Neural crest cell (in vitro differentiated cells): ENCODE measurements at regions not wholly inside any gene's neighbourhood (a gene's known extent, or its start where the extent isn't known, plus 50 kb on each side); places are given as distances from the start of the nearest gene placed in this dataset.

Source experiments
- DNase-seq: peaks from one replicate; pipeline ENCODE4 v3.0.0; 2021; ENCODE audit warnings: low read depth, mixed read lengths, low spot score
- H3K27ac Mint-ChIP-seq: one replicate; pipeline ENCODE4 v1.8.0; 2021; ENCODE audit warnings: mild to moderate bottlenecking, mixed read lengths; ENCODE audit not compliant: unreplicated experiment
- H3K27me3 Mint-ChIP-seq: 2 replicates; pipeline ENCODE4 v1.8.0; 2021; ENCODE audit warnings: low read depth, mild to moderate bottlenecking, mixed read lengths
- H3K36me3 Mint-ChIP-seq: 2 replicates; pipeline ENCODE4 v1.8.0; 2021; ENCODE audit warnings: low read depth, mild to moderate bottlenecking, mixed read lengths
- H3K4me1 Mint-ChIP-seq: 2 replicates; pipeline ENCODE4 v1.8.0; 2021; ENCODE audit warnings: mixed read lengths
- H3K4me3 Mint-ChIP-seq: one replicate; pipeline ENCODE4 v1.8.0; 2021; ENCODE audit warnings: mild to moderate bottlenecking, mixed read lengths
- H3K9me3 Mint-ChIP-seq: 2 replicates; pipeline ENCODE4 v1.8.0; 2021; ENCODE audit warnings: mixed read lengths
- TF ChIP-seq, protein P1 (sequence below): fragments of 200-600 bp; sonication (generic); conservative IDR thresholded peaks from 2 replicates; pipeline ENCODE4 v1.5.0; 2021; ENCODE audit warnings: antibody characterized with exemption, mild to moderate bottlenecking

DNA sequence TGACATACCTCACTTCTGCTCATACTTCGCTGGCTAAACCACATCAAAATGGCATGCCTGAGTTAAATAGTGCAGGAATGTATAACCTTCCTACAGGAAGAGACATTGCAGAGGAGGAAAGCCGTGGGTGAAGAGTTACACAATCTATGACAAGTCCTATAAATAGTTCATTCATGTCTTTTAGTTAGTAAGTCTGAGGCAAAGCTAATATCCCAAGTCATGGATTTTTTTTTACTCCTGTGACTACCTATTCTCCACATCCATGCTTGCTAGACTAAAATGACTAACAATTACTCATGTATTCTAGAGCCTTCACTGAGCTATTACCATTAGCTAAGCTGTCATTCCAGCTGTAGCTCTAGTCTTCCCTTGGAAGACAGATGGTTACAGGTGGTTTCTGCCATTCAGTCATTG lies 391.3 kb downstream of the NR2F1-AS1 start:
- H3K9me3 Mint-ChIP-seq, result peaks cover 4% of the 10 kb centered on the region
- peaks cover 33% of the 10 kb centered on the region for H3K4me1 Mint-ChIP-seq
- H3K36me3 Mint-ChIP-seq, result no peaks in the 10 kb centered on the region
- H3K27me3 Mint-ChIP-seq, result no peaks in the 10 kb centered on the region
- no peak overlapping the region for H3K4me3 Mint-ChIP-seq
- no peak overlapping the region for H3K27ac Mint-ChIP-seq
- TF ChIP-seq, protein P1, sequence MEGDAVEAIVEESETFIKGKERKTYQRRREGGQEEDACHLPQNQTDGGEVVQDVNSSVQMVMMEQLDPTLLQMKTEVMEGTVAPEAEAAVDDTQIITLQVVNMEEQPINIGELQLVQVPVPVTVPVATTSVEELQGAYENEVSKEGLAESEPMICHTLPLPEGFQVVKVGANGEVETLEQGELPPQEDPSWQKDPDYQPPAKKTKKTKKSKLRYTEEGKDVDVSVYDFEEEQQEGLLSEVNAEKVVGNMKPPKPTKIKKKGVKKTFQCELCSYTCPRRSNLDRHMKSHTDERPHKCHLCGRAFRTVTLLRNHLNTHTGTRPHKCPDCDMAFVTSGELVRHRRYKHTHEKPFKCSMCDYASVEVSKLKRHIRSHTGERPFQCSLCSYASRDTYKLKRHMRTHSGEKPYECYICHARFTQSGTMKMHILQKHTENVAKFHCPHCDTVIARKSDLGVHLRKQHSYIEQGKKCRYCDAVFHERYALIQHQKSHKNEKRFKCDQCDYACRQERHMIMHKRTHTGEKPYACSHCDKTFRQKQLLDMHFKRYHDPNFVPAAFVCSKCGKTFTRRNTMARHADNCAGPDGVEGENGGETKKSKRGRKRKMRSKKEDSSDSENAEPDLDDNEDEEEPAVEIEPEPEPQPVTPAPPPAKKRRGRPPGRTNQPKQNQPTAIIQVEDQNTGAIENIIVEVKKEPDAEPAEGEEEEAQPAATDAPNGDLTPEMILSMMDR, result no peak
- DNase-seq, result no peak

DNA sequence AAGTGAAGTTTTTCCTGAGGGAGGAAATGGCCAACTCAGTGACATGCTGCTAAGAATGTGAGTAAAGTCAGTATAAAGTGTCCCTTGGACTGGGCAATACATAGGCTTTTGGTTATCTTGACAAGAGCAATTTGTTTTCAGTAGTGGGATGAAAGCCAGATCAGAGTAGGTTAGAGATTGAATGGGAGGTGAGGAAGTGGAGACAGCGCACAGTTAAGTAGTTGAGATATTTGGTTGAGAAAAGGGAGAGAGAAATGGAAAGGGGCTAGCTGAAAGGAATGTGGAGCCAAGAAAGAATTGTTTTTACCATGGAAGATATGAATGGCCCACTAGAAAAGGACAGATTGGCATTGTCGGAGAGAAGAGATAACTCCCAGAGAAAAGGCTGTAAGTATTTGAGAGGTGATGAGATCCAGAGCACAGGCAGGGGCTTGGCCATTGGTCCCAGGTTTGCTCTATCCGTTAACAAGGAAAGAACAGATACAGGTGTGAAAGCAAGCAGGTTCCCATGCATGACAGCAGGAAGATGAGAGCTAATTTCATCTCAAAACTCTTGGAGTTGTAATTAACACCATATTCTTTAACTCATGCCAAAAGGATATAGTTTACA lies 392.0 kb downstream of the NR2F1-AS1 start:
- Mint-ChIP-seq H3K9me3 (peaks cover 4% of the 10 kb centered on the region), H3K36me3 (no peaks in the 10 kb centered on the region), H3K27ac (no peak overlapping the region), H3K4me1 (peaks cover 27% of the 10 kb centered on the region), H3K4me3 (no peak overlapping the region), H3K27me3 (no peaks in the 10 kb centered on the region)
- TF ChIP-seq, protein P1, result no peak
- no peak for DNase-seq

DNA sequence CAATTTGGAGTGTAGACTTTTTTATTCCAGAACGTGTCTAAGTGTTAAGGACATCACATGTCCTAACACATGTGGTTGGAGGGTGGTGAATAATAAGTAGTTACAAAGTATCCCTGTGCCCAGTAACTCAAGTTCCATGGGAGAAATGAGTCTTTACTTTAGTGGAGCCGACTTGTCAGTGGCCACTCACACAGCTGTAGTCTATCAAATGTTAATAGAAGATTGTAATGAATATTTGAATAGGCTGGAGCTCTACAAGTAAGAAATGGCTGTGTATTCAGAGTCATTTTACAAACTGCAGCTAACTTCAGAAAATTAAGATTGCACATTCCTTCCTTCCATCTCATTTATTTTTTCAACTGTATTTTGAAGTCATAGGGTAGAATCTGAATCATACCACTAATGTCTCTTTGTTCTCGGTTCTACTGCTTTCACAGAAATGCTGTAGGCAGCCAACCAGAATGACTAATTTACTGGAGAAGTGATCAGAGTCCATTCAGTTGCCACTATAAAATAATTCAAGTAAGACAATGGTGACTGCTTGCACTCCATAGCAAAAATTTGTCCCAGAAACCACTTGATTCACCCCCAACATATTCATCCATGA lies 394.8 kb downstream of the NR2F1-AS1 start:
- Mint-ChIP-seq H3K4me1 (peaks cover 4% of the 10 kb centered on the region), H3K27me3 (no peaks in the 10 kb centered on the region), H3K36me3 (peaks cover 2% of the 10 kb centered on the region), H3K9me3 (peaks cover 4% of the 10 kb centered on the region), H3K4me3 (no peak overlapping the region), H3K27ac (no peak overlapping the region)
- no peak for DNase-seq
- TF ChIP-seq, protein P1, result no peak

DNA sequence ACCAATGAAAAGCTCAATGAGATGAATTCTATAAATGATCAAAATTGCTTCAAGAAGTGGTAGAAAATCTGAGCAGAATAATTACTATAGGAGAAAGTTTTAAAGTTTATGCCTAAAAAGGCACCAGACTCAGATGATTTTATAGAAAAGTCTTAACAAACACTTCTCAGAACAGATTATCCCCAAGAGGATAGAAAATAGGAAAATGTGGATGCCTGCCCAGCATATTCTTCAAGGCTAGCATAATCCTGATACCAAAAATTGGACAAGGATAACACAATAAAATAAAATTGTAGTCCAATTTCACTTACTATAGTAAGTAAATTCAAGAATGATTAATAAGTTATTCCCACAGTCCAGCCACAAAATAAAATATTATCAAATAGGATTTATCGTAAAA lies 397.0 kb downstream of the NR2F1-AS1 start:
- no peak for DNase-seq
- Mint-ChIP-seq H3K4me3 (no peak overlapping the region), H3K36me3 (peaks cover 2% of the 10 kb centered on the region), H3K4me1 (peaks cover 4% of the 10 kb centered on the region), H3K27ac (no peak overlapping the region), H3K27me3 (no peaks in the 10 kb centered on the region), H3K9me3 (peaks cover 8% of the 10 kb centered on the region)
- TF ChIP-seq, protein P1, result no peak

DNA sequence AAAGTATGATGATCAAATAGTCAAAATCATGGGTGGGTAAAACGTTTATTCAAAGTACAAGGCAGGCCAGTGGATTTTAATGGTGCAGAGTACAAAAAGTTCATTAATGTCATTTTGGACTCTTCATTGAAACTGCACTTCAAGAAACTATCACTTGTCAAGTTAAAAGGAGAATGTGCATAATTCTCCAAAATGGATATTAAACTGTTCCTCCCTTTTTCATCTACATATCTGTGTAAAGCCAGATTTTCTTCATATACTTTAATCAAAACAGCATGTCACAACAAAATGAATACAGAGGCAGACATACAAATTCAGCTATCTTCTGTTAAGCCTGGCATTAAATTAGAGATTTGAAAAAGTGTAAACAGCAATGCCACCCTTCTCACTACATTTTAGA lies 401.6 kb downstream of the NR2F1-AS1 start:
- no peak for DNase-seq
- Mint-ChIP-seq H3K27ac (no peak overlapping the region), H3K4me1 (no peaks in the 10 kb centered on the region), H3K4me3 (no peak overlapping the region), H3K36me3 (peaks cover 4% of the 10 kb centered on the region), H3K27me3 (no peaks in the 10 kb centered on the region), H3K9me3 (peaks cover 4% of the 10 kb centered on the region)
- TF ChIP-seq, protein P1, result no peak
